CD4-positive, alpha-beta T cell (primary cell): ENCODE measurements at regions not wholly inside any gene's neighbourhood (a gene's known extent, or its start where the extent isn't known, plus 50 kb on each side); places are given as distances from the start of the nearest gene placed in this dataset.

Experiments
- ATAC-seq: fragments of 200-7000 bp; cut with Tn5 transposase; one replicate; pipeline ENCODE4 v1.10.0; 2022; ENCODE audit warnings: mild to moderate bottlenecking; ENCODE audit not compliant: poor library complexity
- CTCF ChIA-PET: fragments of 350-600 bp; sonication (Branson Sonifier 250); formaldehyde crosslinking; loops from one replicate; lab custom pipeline; 2021; ENCODE audit warnings: antibody characterized with exemption, inconsistent platforms; lab: Charles Lee
- POLR2A ChIA-PET: fragments of 350-600 bp; sonication (Branson Sonifier 250); formaldehyde crosslinking; loops from one replicate; lab custom pipeline; 2021; ENCODE audit warnings: antibody characterized with exemption, inconsistent platforms; lab: Charles Lee
- DNase-seq, 14 experiments: peaks; one replicate each; pipeline ENCODE4 v3.0.0-alpha.2; 2013 to 2020; ENCODE audit warnings: mixed read lengths in 2 of 14
- H3K27ac ChIP-seq, 2 donors: one replicate each; pipeline versions ENCODE4 v1.5.1 to v1.7.0; 2013; ENCODE audit warnings: low read length in 2 of 2, low read depth in 1 of 2, mild to moderate bottlenecking in 1 of 2
- H3K27me3 ChIP-seq, 2 experiments: 1 replicate in 1 of 2; 2 replicates in 1 of 2; pipeline versions ENCODE4 v1.6.1 to v1.7.0; 2013; ENCODE audit warnings: low read length in 2 of 2, control low read depth in 1 of 2, mild to moderate bottlenecking in 1 of 2, moderate library complexity in 1 of 2; ENCODE audit not compliant: insufficient read depth in 2 of 2, control insufficient read depth in 1 of 2
- H3K36me3 ChIP-seq: one replicate; pipeline ENCODE4 v1.6.1; 2013; ENCODE audit warnings: low read length, control low read depth; ENCODE audit not compliant: insufficient read depth
- H3K4me1 ChIP-seq: one replicate; pipeline ENCODE4 v1.6.1; 2013; ENCODE audit warnings: low read length, control low read depth; ENCODE audit not compliant: insufficient read depth
- H3K4me3 ChIP-seq: one replicate; pipeline ENCODE4 v1.5.1; 2013; ENCODE audit warnings: mild to moderate bottlenecking, low read length, moderate library complexity
- H3K9me3 ChIP-seq, 2 experiments: 1 replicate in 1 of 2; 2 replicates in 1 of 2; pipeline versions ENCODE4 v1.6.1 to v1.7.0; 2013; ENCODE audit warnings: low read length in 2 of 2, mild to moderate bottlenecking in 2 of 2, control low read depth in 1 of 2, moderate library complexity in 1 of 2; ENCODE audit not compliant: control insufficient read depth in 1 of 2, insufficient read depth in 1 of 2
- H3K27ac Mint-ChIP-seq: one replicate; pipeline ENCODE4 v1.8.0; 2020; ENCODE audit warnings: mixed read lengths
- H3K27me3 Mint-ChIP-seq: one replicate; pipeline ENCODE4 v1.8.0; 2021; ENCODE audit warnings: mixed read lengths
- H3K36me3 Mint-ChIP-seq: one replicate; pipeline ENCODE4 v1.8.0; 2021; ENCODE audit warnings: low read depth, mixed read lengths
- H3K4me1 Mint-ChIP-seq: one replicate; pipeline ENCODE4 v1.8.0; 2021; ENCODE audit warnings: low read depth, mixed read lengths
- H3K4me3 Mint-ChIP-seq: one replicate; pipeline ENCODE4 v1.8.0; 2020; ENCODE audit warnings: mild to moderate bottlenecking, mixed read lengths
- H3K9me3 Mint-ChIP-seq: one replicate; pipeline ENCODE4 v1.8.0; 2020; ENCODE audit warnings: mixed read lengths
- CTCF ChIP-seq: fragments of 200-600 bp; IDR thresholded peaks from one replicate; pipeline ENCODE4 v1.8.0; 2022; ENCODE audit warnings: antibody characterized with exemption, mild to moderate bottlenecking
- intact Hi-C, 2 experiments: fragments of 100-400 bp; cut with DNase I in 1 of 2; cut with micrococcal nuclease in 1 of 2; formaldehyde crosslinking; loops; one replicate each; pipeline versions ENCODE4 v1.15.1 to v1.9.0; 2023 to 2025; cut with DNase I, micrococcal nuclease

- H3K27ac Mint-ChIP-seq, result no peak overlapping the region
- H3K4me3 Mint-ChIP-seq, result no peak overlapping the region
- no peak overlapping the region for H3K27ac ChIP-seq
- no peak for TF ChIP-seq CTCF
- ChIA-PET POLR2A (no interaction called here), CTCF (no interaction called here)
- no peak overlapping the region for H3K4me3 ChIP-seq
- no peak for ATAC-seq
- H3K36me3 Mint-ChIP-seq, result no peaks in the 10 kb centered on the region
- no peaks in the 10 kb centered on the region for H3K4me1 ChIP-seq
- H3K9me3 Mint-ChIP-seq, result peaks cover 5% of the 10 kb centered on the region
- no peaks in the 10 kb centered on the region for H3K27me3 ChIP-seq
- no peaks in the 10 kb centered on the region for H3K27me3 Mint-ChIP-seq
- H3K9me3 ChIP-seq, result peaks cover 0 to 12% of the 10 kb centered on the region in 2 experiments
- H3K4me1 Mint-ChIP-seq, result no peaks in the 10 kb centered on the region
- no peaks in the 10 kb centered on the region for H3K36me3 ChIP-seq
- intact Hi-C loops, result no loop called here
- no peak for DNase-seq
Observed at GRCh38 chr14:43184540-43184939, 1322.5 kb downstream of the FSCB start.

- CTCF ChIA-PET, result no interaction called here
- POLR2A ChIA-PET, result no interaction called here
- no peaks in the 10 kb centered on the region for H3K4me1 Mint-ChIP-seq
- H3K27ac ChIP-seq, result no peak overlapping the region
- no peak overlapping the region for H3K27ac Mint-ChIP-seq
- no peak for ATAC-seq
- H3K27me3 Mint-ChIP-seq, result no peaks in the 10 kb centered on the region
- H3K4me3 Mint-ChIP-seq, result no peak overlapping the region
- no peaks in the 10 kb centered on the region for H3K36me3 ChIP-seq
- TF ChIP-seq CTCF, result no peak
- H3K9me3 Mint-ChIP-seq, result no peaks in the 10 kb centered on the region
- peaks cover 0 to 12% of the 10 kb centered on the region in 2 experiments for H3K9me3 ChIP-seq
- H3K4me3 ChIP-seq, result no peak overlapping the region
- DNase-seq, result no peak
- intact Hi-C loops, result no loop called here
- no peaks in the 10 kb centered on the region for H3K27me3 ChIP-seq
- no peaks in the 10 kb centered on the region for H3K36me3 Mint-ChIP-seq
- H3K4me1 ChIP-seq, result no peaks in the 10 kb centered on the region
Observed at GRCh38 chr14:43183916-43184315, 1323.2 kb downstream of the FSCB start.

GRCh38 chr14:43175896-43176295 is 1331.2 kb downstream of the FSCB start:
- H3K9me3 ChIP-seq, result no peaks in the 10 kb centered on the region
- no peak overlapping the region for H3K27ac ChIP-seq
- no peaks in the 10 kb centered on the region for H3K4me1 ChIP-seq
- no peaks in the 10 kb centered on the region for H3K27me3 ChIP-seq
- no peaks in the 10 kb centered on the region for H3K4me1 Mint-ChIP-seq
- H3K4me3 Mint-ChIP-seq, result no peak overlapping the region
- no peaks in the 10 kb centered on the region for H3K36me3 Mint-ChIP-seq
- H3K4me3 ChIP-seq, result no peak overlapping the region
- ChIA-PET CTCF (no interaction called here), POLR2A (no interaction called here)
- TF ChIP-seq CTCF, result no peak
- DNase-seq (no peak), ATAC-seq (no peak)
- H3K27me3 Mint-ChIP-seq, result no peaks in the 10 kb centered on the region
- H3K27ac Mint-ChIP-seq, result no peak overlapping the region
- intact Hi-C loops, result no loop called here
- no peaks in the 10 kb centered on the region for H3K36me3 ChIP-seq
- H3K9me3 Mint-ChIP-seq, result peaks cover 10% of the 10 kb centered on the region
